GM19023 (cell line): ENCODE measurements at regions not wholly inside any gene's neighbourhood (a gene's known extent, or its start where the extent isn't known, plus 50 kb on each side); places are given as distances from the start of the nearest gene placed in this dataset.
"Not testable (repeated sequence)": the region's sequence is repeated elsewhere in the genome, so short reads cannot be mapped to it uniquely, and the experiment has no call there.

ENCODE experiments used
- ATAC-seq: cut with Tn5 transposase; IDR thresholded peaks from one replicate; pipeline ENCODE4 v1.9.1; 2021; ENCODE audit warnings: mild to moderate bottlenecking, moderate library complexity; ENCODE audit not compliant: unreplicated experiment

- ATAC-seq: no peak
Measured at GRCh38 chr9:107586493-107586892, 96.9 kb upstream of the KLF4 start.

DNA sequence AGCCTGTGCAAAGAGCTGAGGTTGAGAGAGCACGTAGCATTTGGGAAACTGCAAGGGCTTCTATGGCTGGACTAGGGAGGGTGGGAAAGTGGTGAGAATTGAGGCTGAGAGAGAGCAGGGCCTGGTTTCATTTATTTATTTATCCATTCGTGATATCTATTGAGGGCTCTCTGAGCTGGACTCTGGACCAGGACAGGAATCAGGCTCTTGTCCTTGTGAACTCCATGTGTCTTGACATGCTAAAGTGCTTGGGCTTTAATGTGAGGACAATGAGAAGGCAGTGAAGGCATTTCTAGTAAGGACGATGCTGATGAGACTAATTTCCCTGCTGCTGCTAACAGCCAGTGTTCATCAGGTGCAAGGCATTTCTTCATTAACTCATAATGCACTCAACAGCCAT, 95.9 kb upstream of the KLF4 start:
- no peak for ATAC-seq

DNA sequence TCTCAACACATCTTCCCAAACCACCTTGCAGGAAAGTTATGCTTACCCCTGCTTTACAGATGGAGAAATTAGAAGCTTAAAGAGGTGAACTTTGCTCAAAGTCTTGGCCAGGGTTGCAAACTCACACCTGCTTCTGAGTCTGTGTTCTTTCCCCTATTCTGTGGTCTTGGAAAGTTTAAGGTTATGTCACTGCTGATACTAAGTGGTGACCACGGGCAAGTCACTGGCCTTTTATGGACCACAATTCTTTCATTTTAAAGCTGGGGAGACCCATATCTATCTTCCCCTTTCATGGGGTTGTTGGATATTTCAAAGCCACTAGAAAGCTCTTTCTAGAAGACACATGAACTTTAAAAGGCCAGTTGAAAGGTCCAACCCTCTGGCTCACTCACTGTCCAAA, 95.4 kb upstream of the KLF4 start:
- no peak for ATAC-seq

DNA sequence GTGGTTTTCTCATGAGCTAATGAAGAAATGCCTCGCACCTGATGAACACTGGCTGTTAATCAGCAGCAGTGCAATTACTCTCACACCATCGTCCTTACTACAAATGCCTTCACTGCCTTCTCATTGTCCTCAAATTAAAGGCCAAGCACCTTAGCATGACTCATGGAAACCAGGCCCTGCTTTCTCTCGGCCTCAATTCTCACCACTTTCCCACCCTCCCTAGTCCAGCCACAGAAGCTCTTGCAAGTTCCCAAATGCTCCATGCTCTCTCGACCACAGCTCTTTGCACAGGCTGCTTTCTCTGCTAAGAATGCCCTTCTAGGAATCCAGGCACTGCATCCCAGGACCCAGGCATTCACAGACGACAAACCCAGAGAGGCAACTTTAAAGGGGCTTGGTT, 94.6 kb upstream of the KLF4 start:
- ATAC-seq: no peak

- no peak for ATAC-seq
Measured at GRCh38 chr9:107577140-107577776, 87.7 kb upstream of the KLF4 start.

GRCh38 chr9:107571148-107571547, 81.6 kb upstream of the KLF4 start:
- no peak for ATAC-seq

DNA sequence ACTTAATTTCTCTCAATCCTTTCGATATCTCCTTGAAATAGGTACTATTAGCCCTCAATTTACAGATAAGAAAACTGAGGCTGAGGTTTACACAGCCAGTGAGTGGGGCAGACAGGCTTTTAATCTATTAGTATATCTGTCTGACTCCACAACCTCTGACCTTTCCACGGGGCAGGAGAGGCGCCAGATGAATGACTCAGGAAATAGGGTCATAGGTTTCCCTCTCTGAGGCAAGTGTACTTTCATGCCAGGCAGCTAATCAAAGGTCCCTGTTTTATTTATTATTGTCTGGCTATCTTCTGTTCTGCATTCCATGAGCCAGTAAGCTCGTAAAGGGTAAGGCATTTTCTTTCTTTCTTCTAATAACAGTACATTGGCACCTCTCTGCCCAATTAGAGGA, 79.6 kb upstream of the KLF4 start:
- ATAC-seq: no peak

- ATAC-seq: not testable (repeated sequence)
Measured at GRCh38 chr9:107568406-107568805, 78.8 kb upstream of the KLF4 start.

GRCh38 chr9:107567462-107567861, 77.9 kb upstream of the KLF4 start:
- ATAC-seq: no peak

- no peak for ATAC-seq
Measured at GRCh38 chr9:107566611-107567061, 77.1 kb upstream of the KLF4 start.

- ATAC-seq: no peak
Measured at GRCh38 chr9:107562798-107563197, 73.2 kb upstream of the KLF4 start.

DNA sequence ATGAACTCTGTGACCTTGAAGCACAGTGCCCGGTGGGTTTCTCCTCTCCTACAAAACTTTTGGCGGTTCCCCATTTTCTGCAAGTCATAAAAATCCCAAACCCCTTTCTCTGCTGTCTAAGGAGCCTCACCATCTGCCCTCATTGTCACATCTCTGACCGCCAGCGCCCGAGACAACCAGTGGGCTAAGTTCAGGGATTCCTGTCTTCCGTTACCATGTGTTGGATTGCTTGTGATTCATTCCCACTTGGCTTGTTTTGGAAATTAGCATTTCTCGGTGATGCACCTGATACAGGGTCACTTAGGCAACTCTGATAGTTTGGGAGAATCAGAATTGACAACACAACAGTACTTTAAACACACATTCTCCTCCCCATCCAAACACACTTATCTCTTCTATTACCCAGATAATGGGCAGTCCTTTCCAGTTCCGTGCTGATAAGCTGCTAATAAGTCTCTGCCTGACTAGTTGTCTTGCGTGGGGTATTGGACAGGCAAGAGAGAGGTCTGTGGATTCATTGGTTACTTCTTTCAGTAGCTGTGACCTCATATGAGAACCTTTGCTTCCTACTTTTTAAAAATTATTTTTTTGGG, 70.0 kb upstream of the KLF4 start:
- ATAC-seq: no peak

DNA sequence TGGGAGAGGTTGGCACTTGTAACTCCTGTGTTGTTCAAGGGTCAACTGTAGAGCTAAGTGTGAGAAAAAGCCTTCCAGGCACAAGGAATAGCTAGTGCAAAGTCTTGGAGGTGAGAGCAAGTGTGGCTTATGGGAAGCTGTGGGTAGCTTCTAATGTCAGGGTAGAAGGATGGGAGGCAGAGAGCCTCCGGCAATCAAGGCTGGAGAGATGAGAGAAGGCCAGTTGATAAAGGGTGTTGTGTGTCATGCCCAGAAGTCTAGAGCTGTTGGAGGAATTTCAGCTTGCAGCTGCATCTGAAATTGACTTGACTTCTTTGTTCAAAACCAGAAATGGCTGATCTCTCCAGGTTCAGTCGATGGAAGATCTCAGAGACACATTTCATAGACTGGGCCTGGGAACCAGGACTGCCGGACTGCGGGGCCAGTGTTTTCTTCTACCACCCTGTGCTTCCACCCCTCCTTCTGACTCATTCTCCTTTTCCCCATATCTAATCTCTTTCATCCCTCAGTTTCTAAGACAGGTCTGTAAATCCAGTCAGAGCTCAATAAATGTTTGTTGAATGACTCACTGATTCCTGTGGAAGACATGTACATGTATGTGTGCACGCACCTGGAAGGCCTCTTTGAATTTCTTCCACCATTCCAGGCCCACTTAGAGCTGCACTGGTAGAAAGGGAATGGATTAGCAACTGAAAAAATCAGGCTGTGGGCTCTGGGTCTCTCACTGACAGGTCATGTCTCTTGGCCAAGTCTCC, 67.8 kb upstream of the KLF4 start:
- no peak for ATAC-seq

GRCh38 chr9:107554636-107555035, 65.1 kb upstream of the KLF4 start:
- ATAC-seq: no peak

- no peak for ATAC-seq
Measured at GRCh38 chr9:107548298-107549142, 59.0 kb upstream of the KLF4 start.

GRCh38 chr9:107547772-107548297, 58.3 kb upstream of the KLF4 start:
- ATAC-seq: no peak

DNA sequence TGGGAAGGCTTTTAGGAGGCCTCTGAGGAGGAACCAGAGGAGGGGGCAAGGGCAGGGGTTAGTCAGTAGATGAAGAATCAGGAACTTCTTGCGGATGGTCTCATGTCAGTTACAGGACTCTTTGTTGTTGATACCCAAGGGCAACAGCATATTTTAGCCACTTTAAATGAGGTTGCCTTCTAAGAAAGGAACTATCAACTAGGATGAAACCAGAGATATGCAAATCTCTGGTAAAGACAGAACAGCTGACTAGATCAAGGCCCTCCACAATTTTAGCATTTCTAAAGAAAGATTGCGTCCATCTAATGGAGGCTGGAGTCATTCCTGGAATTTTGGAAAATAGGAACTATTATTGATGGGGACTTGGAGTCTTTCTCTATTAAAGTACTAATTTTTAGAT, 57.7 kb upstream of the KLF4 start:
- ATAC-seq: no peak

DNA sequence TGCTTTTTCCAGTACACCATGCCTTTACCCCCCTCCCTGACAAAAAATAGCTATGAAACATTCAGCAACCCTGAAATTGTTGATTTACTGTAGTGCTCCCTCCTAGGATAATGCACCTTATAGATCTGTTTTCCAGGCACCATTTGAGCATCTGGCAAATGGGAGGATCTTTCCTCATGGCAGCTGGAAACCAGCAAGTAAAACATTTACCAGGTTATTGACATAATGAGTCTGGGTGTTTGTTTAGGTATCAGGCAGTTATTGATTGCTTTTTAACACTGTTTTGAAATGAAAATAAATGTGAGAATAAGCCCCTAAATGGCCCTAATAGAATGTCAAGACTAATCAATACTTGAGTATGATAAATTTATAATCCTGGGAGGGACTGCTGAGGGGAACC, 57.3 kb upstream of the KLF4 start:
- no peak for ATAC-seq

GRCh38 chr9:107545036-107545435, 55.5 kb upstream of the KLF4 start:
- no peak for ATAC-seq

DNA sequence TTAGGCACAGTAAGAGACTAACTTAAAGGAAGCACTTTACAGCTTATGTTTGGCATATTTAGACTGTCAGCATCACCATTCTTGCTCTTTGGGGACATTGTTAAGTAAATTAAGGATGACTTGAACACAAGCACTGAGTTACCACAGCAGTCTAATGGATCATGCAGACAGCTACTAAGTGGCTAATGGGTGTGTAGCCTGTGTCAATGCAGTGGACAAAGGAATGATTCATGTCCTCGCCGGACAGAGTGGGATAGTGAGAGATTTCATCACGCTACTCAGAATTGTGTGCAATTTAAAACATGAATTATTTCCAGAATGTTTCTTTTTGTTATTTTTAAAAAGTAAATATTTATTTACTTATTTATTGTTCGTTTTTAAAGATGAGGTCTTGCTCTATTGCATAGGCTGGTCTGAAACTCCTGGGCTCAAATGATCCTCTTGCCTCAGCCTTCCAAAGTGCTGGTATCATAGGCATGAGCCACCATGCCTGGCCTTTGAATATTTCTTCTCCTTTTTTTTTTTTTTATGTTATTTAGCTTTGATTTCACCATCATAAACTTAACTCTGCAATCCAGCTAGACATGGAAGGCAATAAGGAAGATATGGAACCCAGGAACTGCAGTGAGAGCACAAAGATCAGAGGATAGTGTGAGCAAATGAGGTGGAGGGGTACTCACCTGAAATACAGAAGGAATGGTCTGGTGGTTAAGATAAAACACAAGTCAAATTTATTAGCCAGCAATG, 53.0 kb upstream of the KLF4 start:
- no peak for ATAC-seq
